ENCODE measurements at regions not wholly inside any gene's neighbourhood (a gene's known extent, or its start where the extent isn't known, plus 50 kb on each side); places are given as distances from the start of the nearest gene placed in this dataset.

DNA sequence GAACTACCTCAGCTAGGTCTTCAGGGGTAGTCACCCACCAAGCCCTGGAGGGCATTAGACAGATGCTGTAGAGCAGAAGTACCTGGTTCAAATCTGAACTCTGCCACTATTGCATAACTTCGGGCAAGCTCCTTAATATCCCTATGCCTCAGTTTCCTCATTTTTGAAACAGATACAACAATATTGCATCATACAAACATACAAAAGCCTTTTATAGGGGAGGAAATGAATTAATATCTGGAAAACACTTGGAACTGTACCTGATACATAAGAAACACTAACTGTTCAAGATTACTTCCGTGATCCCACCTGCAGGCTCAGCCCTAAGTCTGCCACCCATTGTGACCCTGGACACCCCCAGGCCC lies 166.1 kb downstream of the EFNB1 start:
- no peaks in the 10 kb centered on the region for H3K27me3 Mint-ChIP-seq (ENCODE audit: low read depth)
- no peak for DNase-seq (ENCODE audit: low read depth, low spot score)
- TF ChIP-seq, protein P1, sequence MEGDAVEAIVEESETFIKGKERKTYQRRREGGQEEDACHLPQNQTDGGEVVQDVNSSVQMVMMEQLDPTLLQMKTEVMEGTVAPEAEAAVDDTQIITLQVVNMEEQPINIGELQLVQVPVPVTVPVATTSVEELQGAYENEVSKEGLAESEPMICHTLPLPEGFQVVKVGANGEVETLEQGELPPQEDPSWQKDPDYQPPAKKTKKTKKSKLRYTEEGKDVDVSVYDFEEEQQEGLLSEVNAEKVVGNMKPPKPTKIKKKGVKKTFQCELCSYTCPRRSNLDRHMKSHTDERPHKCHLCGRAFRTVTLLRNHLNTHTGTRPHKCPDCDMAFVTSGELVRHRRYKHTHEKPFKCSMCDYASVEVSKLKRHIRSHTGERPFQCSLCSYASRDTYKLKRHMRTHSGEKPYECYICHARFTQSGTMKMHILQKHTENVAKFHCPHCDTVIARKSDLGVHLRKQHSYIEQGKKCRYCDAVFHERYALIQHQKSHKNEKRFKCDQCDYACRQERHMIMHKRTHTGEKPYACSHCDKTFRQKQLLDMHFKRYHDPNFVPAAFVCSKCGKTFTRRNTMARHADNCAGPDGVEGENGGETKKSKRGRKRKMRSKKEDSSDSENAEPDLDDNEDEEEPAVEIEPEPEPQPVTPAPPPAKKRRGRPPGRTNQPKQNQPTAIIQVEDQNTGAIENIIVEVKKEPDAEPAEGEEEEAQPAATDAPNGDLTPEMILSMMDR (conservative IDR thresholded peaks at IDR 0.05), result no peak
- H3K27ac Mint-ChIP-seq (ENCODE audit: unreplicated experiment), result no peak overlapping the region
- H3K9me3 Mint-ChIP-seq, result peaks cover 2% of the 10 kb centered on the region
- no peaks in the 10 kb centered on the region for H3K36me3 Mint-ChIP-seq (ENCODE audit: low read depth)
- peaks cover 22% of the 10 kb centered on the region for H3K4me1 Mint-ChIP-seq
- no peak overlapping the region for H3K4me3 Mint-ChIP-seq

DNA sequence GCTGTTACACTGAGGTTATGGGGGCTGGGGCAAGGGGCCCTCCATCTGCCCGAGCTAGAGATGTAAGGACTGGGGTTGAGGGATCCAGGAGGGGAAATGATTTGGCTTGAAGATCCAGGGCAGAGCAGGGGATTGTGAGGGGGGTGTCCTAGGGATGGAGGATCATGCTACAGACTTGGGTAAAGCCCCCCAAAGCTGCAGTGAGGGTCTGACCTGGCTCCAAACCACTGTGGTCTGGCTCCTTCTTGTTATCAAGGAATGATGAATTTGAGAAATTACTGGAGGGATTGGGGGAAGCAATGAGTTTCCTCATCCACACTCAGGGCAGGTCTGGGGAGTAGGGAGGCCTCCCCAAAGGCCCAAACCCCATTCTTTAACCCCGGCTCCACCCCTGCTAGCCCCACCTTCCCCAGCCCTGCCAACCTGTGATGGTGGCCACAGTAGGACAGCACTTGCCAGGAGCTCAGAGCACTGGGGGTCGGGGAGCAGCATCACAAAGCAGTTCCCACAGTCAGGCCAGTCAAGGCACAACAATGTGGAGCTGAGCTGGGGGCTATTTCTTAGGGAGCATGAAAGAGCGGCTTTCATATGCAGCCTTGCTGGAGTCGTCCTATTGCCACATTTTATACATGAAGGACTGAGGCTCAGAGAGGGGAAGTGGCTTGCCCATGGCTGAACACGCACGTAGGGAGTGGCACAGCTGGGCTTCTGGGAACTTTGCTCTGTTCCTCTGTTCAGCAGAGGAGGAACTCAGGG lies 165.5 kb downstream of the EFNB1 start:
- peaks cover 24% of the 10 kb centered on the region for H3K4me1 Mint-ChIP-seq
- H3K27me3 Mint-ChIP-seq (ENCODE audit: low read depth), result no peaks in the 10 kb centered on the region
- no peaks in the 10 kb centered on the region for H3K36me3 Mint-ChIP-seq (ENCODE audit: low read depth)
- peak overlapping the region; percentile 19 for H3K27ac Mint-ChIP-seq (ENCODE audit: unreplicated experiment)
- H3K9me3 Mint-ChIP-seq, result peaks cover 2% of the 10 kb centered on the region
- TF ChIP-seq, protein P1 (conservative IDR thresholded peaks at IDR 0.05), result no peak
- no peak for DNase-seq (ENCODE audit: low read depth, low spot score)
- H3K4me3 Mint-ChIP-seq, result no peak overlapping the region

DNA sequence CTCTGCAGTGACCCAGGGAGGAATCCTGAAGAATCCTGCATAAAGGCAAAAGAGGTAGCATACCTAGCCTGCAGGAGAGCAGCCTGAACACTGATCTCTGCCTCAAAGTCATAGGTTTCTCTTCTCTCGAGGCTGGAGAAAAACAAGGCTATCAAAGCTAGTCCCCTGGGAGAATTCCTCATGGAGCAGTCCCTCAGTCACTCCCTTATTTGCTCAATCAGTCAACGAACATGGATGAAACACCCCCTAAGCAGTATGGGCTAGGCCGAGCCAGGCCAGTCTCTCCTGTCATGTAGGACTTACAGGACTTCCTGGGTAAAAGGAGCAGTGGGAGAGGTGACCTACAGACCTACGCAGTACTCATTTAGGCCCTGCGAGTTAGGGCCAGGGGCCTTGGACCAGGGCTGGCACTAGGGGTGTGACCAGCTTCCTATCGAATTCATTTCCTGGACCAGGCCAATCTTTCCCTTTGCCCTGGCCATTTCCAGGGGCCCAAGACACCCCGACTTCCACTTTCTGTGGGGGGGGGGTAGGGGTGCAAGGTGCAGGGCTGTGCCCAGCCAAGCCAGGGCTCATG lies 164.1 kb downstream of the EFNB1 start:
- no peak for DNase-seq (ENCODE audit: low read depth, low spot score)
- H3K4me1 Mint-ChIP-seq, result peaks cover 24% of the 10 kb centered on the region
- H3K27ac Mint-ChIP-seq (ENCODE audit: unreplicated experiment), result no peak overlapping the region
- no peak overlapping the region for H3K4me3 Mint-ChIP-seq
- peaks cover 2% of the 10 kb centered on the region for H3K9me3 Mint-ChIP-seq
- H3K27me3 Mint-ChIP-seq (ENCODE audit: low read depth), result no peaks in the 10 kb centered on the region
- TF ChIP-seq, protein P1 (conservative IDR thresholded peaks at IDR 0.05), result no peak
- no peaks in the 10 kb centered on the region for H3K36me3 Mint-ChIP-seq (ENCODE audit: low read depth)

DNA sequence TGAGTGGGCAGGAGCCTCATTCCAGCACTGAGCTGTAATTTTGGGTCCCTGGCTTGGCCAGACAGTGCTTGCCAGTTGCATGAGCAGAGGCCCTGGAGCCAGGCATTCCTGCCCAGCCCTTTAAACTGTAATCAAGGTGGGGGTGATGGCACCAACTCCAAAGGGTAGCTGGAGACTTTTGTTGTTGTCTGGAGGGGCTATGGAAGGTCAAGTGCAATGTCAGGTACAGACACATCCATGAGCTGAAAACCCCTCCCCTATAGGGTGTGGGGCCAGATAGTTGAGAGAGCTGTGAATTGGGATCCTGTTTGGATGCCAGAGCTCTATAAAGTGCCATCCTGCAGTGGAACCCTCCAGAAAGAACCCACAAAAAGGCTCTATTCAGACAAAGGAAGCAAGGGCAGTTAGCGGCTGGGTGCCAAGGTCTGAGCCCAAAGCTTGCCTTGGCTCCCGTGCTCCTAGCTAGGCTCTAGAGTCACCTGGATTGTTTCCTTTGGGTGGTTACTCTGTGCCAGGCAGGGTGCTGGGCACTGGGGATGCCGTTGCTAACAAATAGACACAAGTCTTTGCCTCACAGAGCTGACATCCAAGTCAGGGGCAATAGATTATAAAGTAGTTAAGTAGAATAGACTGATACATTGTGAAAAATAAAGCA lies 163.0 kb downstream of the EFNB1 start:
- no peaks in the 10 kb centered on the region for H3K27me3 Mint-ChIP-seq (ENCODE audit: low read depth)
- no peaks in the 10 kb centered on the region for H3K9me3 Mint-ChIP-seq
- no peak overlapping the region for H3K4me3 Mint-ChIP-seq
- no peak for DNase-seq (ENCODE audit: low read depth, low spot score)
- H3K36me3 Mint-ChIP-seq (ENCODE audit: low read depth), result no peaks in the 10 kb centered on the region
- peaks cover 24% of the 10 kb centered on the region for H3K4me1 Mint-ChIP-seq
- H3K27ac Mint-ChIP-seq (ENCODE audit: unreplicated experiment), result no peak overlapping the region
- TF ChIP-seq, protein P1 (conservative IDR thresholded peaks at IDR 0.05), result no peak

DNA sequence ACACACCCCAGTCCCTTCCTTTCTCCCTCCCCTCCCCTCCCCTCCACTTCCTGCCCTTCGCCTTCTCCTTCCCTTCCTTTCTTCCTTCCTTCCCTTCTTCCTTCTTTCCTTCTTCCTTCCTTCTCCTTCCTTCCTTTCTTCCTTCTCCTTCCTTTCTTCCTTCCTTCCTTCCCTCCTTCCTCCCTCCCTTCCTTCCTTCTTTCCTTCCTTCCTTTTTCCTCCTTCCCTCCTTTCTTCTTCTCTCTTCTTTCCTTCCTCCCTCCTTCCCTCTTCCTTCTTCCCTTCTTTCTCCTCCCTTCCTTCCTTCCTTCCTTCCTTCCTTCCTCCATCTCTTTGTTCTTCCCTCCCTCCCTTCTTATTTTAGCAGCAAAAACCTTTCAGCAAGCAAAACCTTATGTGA lies 162.1 kb downstream of the EFNB1 start:
- no peak for DNase-seq (ENCODE audit: low read depth, low spot score)
- Mint-ChIP-seq H3K9me3 (no peaks in the 10 kb centered on the region), H3K4me3 (no peak overlapping the region), H3K27ac (ENCODE audit: unreplicated experiment) (no peak overlapping the region), H3K36me3 (ENCODE audit: low read depth) (no peaks in the 10 kb centered on the region), H3K27me3 (ENCODE audit: low read depth) (no peaks in the 10 kb centered on the region), H3K4me1 (peaks cover 18% of the 10 kb centered on the region)
- TF ChIP-seq, protein P1 (conservative IDR thresholded peaks at IDR 0.05), result no peak
